ENCODE measurements at regions not wholly inside any gene's neighbourhood (a gene's known extent, or its start where the extent isn't known, plus 50 kb on each side); places are given as distances from the start of the nearest gene placed in this dataset.
A peak's percentile ranks its signal among the peaks of the same experiment; 100 is the strongest.

DNA sequence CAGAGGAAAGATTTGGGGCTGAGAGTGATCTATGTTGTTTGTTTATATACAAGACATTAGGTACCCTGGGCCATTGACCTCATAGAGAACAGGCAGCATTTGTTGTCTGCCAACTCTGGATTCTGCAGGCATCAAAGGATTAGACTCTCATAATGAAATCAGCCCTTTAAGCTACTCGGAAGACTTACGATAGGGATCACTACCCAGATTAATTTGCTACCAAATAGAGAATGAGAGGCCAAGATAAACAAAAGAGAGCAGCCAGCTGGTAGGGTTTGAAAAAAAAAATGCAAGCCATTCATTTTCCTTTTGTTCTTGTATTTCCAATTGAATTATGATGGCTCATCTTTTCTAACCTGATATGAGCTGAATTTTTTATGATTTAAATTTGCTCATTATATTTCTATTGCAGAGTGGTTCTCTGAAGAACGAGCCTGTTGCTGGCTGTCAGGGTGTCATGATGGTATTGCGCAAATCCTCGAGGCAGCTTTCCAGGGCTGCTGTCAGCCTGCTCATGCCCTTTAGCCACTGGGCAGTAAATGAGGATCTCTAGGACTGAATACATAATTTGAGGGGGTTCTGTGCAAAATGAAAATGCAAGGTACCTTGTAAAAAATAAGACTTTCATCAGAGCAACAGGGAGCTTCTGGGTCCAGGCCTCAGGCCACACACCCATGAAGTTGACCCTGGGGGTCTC, 116.4 kb upstream of the KCNJ15 start:
- ATAC-seq = peak; percentile 76 to 88 (median 80)
- 25 to 56% (median 37%) methylated on average over 5 of the region's 5 CpGs for WGBS, 4 donors
- no peak for TF ChIP-seq POLR2A (IDR thresholded peaks at IDR 0.05)
- TF ChIP-seq, protein P1, sequence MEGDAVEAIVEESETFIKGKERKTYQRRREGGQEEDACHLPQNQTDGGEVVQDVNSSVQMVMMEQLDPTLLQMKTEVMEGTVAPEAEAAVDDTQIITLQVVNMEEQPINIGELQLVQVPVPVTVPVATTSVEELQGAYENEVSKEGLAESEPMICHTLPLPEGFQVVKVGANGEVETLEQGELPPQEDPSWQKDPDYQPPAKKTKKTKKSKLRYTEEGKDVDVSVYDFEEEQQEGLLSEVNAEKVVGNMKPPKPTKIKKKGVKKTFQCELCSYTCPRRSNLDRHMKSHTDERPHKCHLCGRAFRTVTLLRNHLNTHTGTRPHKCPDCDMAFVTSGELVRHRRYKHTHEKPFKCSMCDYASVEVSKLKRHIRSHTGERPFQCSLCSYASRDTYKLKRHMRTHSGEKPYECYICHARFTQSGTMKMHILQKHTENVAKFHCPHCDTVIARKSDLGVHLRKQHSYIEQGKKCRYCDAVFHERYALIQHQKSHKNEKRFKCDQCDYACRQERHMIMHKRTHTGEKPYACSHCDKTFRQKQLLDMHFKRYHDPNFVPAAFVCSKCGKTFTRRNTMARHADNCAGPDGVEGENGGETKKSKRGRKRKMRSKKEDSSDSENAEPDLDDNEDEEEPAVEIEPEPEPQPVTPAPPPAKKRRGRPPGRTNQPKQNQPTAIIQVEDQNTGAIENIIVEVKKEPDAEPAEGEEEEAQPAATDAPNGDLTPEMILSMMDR (IDR thresholded peaks at IDR 0.05) = no peak
- Histone ChIP-seq H3K27me3 (no peaks in the 10 kb centered on the region), H3K4me1 (peaks cover 0 to 9% (median 0%) of the 10 kb centered on the region in 12 donors), H3K36me3 (no peaks in the 10 kb centered on the region), H3K4me3 (no peak overlapping the region), H3K9me3 (peaks cover 0 to 10% (median 0%) of the 10 kb centered on the region in 12 donors), H3K27ac (no peak overlapping the region)
- intact Hi-C loops (cut with DNase I) = no loop called here
- peak in 3 of 5 donors; percentile 49 to 65 (median 53) for DNase-seq

DNA sequence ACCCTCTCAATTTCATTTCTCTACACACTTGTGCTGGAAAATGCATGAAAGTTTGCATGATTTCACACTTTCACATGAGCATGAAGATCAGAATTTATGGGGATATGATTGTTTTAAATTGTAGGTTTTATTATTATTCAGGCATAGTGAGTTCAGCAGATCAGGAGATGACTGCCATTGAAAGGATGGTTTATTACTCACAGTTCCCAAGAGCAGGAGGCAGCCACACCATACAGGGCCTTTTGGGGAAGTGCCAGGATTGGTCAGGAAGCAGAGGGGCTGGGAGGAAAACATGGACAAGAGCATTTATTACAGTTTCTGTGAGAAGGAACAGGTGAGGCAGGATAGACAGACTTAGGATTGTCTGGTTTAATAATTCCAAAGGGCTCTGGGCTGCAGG, 114.6 kb upstream of the KCNJ15 start:
- TF ChIP-seq POLR2A (IDR thresholded peaks at IDR 0.05) = no peak
- TF ChIP-seq, protein P1 (IDR thresholded peaks at IDR 0.05) = no peak
- H3K9me3 ChIP-seq = peaks cover 0 to 18% (median 0%) of the 10 kb centered on the region in 12 donors
- intact Hi-C loops (cut with DNase I) = no loop called here
- H3K4me3 ChIP-seq = no peak overlapping the region
- H3K27me3 ChIP-seq = no peaks in the 10 kb centered on the region
- DNase-seq (no peak), ATAC-seq (no peak)
- H3K4me1 ChIP-seq = peaks cover 0 to 9% (median 0%) of the 10 kb centered on the region in 12 donors
- H3K27ac ChIP-seq = no peak overlapping the region
- no peaks in the 10 kb centered on the region for H3K36me3 ChIP-seq

DNA sequence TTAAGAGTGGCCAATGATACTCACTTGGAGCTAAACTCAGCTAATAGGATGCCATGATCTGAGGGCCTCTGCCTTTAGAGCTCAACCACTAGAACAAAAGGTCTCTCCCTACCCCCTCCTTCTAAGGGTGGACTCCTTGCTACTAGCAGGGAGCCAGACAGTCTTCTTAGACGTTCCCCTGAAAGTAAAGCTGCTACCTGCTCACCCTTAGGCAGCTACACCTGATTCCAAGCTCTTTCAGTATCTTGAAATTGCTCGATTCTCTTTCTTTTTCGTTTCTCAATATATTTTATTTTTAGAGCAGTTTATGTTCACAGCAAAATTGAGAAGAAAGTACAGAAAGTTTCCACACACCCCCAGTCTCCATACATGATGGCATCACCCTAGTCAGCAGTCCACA, 112.6 kb upstream of the KCNJ15 start:
- TF ChIP-seq, protein P1 (IDR thresholded peaks at IDR 0.05) = no peak
- no peak for TF ChIP-seq POLR2A (IDR thresholded peaks at IDR 0.05)
- H3K4me1 ChIP-seq = peaks cover 0 to 9% (median 0%) of the 10 kb centered on the region in 12 donors
- H3K4me3 ChIP-seq = no peak overlapping the region
- H3K9me3 ChIP-seq = peaks cover 0 to 18% (median 0%) of the 10 kb centered on the region in 12 donors
- ATAC-seq (no peak), DNase-seq (no peak)
- intact Hi-C loops (cut with DNase I) = no loop called here
- no peak overlapping the region for H3K27ac ChIP-seq
- 62 to 71% (median 67%) methylated on average over 3 of the region's 3 CpGs for WGBS, 4 donors
- H3K36me3 ChIP-seq = no peaks in the 10 kb centered on the region
- H3K27me3 ChIP-seq = no peaks in the 10 kb centered on the region

DNA sequence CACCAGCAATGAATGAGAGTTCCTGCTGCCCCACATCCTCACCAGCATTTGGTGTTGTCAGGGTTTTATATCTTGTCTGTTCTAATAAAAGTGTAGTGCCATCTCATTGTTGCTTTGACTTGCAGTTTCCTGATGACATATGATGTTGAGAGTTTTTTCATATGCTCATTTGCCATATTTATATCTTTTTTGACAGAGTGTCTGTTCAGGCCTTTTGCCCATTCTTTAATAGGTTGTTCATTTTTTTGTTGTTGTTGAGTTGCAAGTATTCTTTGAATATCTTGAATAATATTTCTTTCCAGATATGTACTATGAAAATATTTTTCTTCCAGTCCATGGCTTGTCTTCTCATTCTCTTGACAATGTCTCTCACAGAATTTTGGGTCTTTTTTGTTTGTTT, 111.7 kb upstream of the KCNJ15 start:
- no peak overlapping the region for H3K4me3 ChIP-seq
- no peaks in the 10 kb centered on the region for H3K27me3 ChIP-seq
- TF ChIP-seq, protein P1 (IDR thresholded peaks at IDR 0.05) = no peak
- TF ChIP-seq POLR2A (IDR thresholded peaks at IDR 0.05) = no peak
- H3K9me3 ChIP-seq = peaks cover 0 to 18% (median 0%) of the 10 kb centered on the region in 12 donors
- DNase-seq (no peak), ATAC-seq (no peak)
- no peak overlapping the region for H3K27ac ChIP-seq
- H3K4me1 ChIP-seq = peaks cover 0 to 7% (median 0%) of the 10 kb centered on the region in 12 donors
- no peaks in the 10 kb centered on the region for H3K36me3 ChIP-seq
- intact Hi-C loops (cut with DNase I) = no loop called here

Data from heart left ventricle (tissue), 16 donors.